SU-DHL-6 (cell line): ENCODE measurements at regions not wholly inside any gene's neighbourhood (a gene's known extent, or its start where the extent isn't known, plus 50 kb on each side); places are given as distances from the start of the nearest gene placed in this dataset.

Source experiments
- CTCF ChIP-seq: fragments of 200-600 bp; sonication (generic); IDR thresholded peaks from one replicate; pipeline ENCODE4 v1.5.1; 2017; ENCODE audit warnings: antibody characterized with exemption, mild to moderate bottlenecking, low read length, moderate library complexity; ENCODE audit not compliant: insufficient read depth, poor library complexity, severe bottlenecking
- EZH2phosphoT487 ChIP-seq: fragments of 200-600 bp; sonication (generic), shearing (Covaris generic); conservative IDR thresholded peaks from 2 replicates; pipeline ENCODE4 v1.6.1; 2018; ENCODE audit warnings: mild to moderate bottlenecking, antibody characterized with exemption, low read length, moderate library complexity, mixed read lengths

- TF ChIP-seq CTCF (no peak), EZH2phosphoT487 (no peak)
These were observed 140.6 kb upstream of the MAP1LC3B2 start for GRCh38 chr12:116418551-116418950.
